OCI-LY7 (cell line): ENCODE measurements at regions not wholly inside any gene's neighbourhood (a gene's known extent, or its start where the extent isn't known, plus 50 kb on each side); places are given as distances from the start of the nearest gene placed in this dataset.

Experiments
- BruUV-seq: library from RNA; stranded (reverse); fragments of 400-500 nt; replicated peaks from 2 replicates; lab custom pipeline; 2021; lab: Mats Ljungman, UMichigan
- CTCF ChIA-PET: fragments of 300-600 bp; sonication (Branson Sonifier 250); formaldehyde crosslinking; loops from one replicate; lab custom pipeline; 2022; ENCODE audit warnings: antibody characterized with exemption; ENCODE audit not compliant: unreplicated experiment; lab: Charles Lee
- POLR2A ChIA-PET: fragments of 300-600 bp; sonication (Branson Sonifier 250); formaldehyde crosslinking; loops from one replicate; lab custom pipeline; 2022; ENCODE audit warnings: antibody characterized with exemption; lab: Charles Lee
- DNase-seq: peaks from one replicate; pipeline ENCODE4 v3.0.0-alpha.2; 2015; ENCODE audit warnings: low spot score
- H2AFZ ChIP-seq: fragments of 200-600 bp; sonication (generic), shearing (Covaris generic); 2 replicates; pipeline ENCODE4 v1.6.1; 2014; ENCODE audit warnings: mild to moderate bottlenecking, antibody characterized with exemption, low read length, moderate library complexity
- H3K27ac ChIP-seq: fragments of 200-600 bp; sonication (generic); 2 replicates; pipeline ENCODE4 v1.5.1; 2014; ENCODE audit warnings: mixed run types, low read depth, mild to moderate bottlenecking, moderate library complexity, low read length, inconsistent platforms; ENCODE audit not compliant: poor library complexity, severe bottlenecking
- H3K36me3 ChIP-seq: fragments of 200-600 bp; sonication (generic); 2 replicates; pipeline ENCODE4 v1.6.1; 2014; ENCODE audit warnings: mild to moderate bottlenecking, antibody characterized with exemption, low read length, moderate library complexity, mixed read lengths; ENCODE audit not compliant: insufficient read depth
- H3K4me1 ChIP-seq: fragments of 200-600 bp; sonication (generic); 2 replicates; pipeline ENCODE4 v1.5.1; 2014; ENCODE audit warnings: mild to moderate bottlenecking, low read length; ENCODE audit not compliant: insufficient read depth, poor library complexity, severe bottlenecking
- H3K4me2 ChIP-seq: fragments of 200-600 bp; sonication (generic); 2 replicates; pipeline ENCODE4 v1.6.1; 2014; ENCODE audit warnings: mild to moderate bottlenecking, low read length
- H3K4me3 ChIP-seq: fragments of 200-600 bp; sonication (generic); 2 replicates; pipeline ENCODE4 v1.5.1; 2014; ENCODE audit warnings: mild to moderate bottlenecking, low read depth, low read length; ENCODE audit not compliant: poor library complexity, severe bottlenecking
- H3K79me2 ChIP-seq: fragments of 200-600 bp; sonication (generic); 2 replicates; pipeline ENCODE4 v1.6.1; 2016; ENCODE audit warnings: low read depth, mild to moderate bottlenecking, low read length, moderate library complexity, mixed read lengths; ENCODE audit not compliant: insufficient read depth
- H3K9me2 ChIP-seq: fragments of 200-600 bp; sonication (generic); 2 replicates; pipeline ENCODE4 v1.6.1; 2016; ENCODE audit warnings: mild to moderate bottlenecking, low read length, mixed read lengths; ENCODE audit not compliant: insufficient read depth
- H3K9me3 ChIP-seq: fragments of 200-600 bp; sonication (generic); 2 replicates; pipeline ENCODE4 v1.6.1; 2014; ENCODE audit warnings: mild to moderate bottlenecking, mixed run types, low read length, mixed read lengths
- H4K20me1 ChIP-seq: fragments of 200-600 bp; sonication (generic); 2 replicates; pipeline ENCODE4 v1.6.1; 2014; ENCODE audit warnings: mild to moderate bottlenecking, antibody characterized with exemption, low read length, moderate library complexity, mixed read lengths; ENCODE audit not compliant: insufficient read depth
- EZH2phosphoT487 ChIP-seq: fragments of 200-600 bp; sonication (generic); IDR thresholded peaks from 2 replicates; pipeline ENCODE4 v1.6.1; 2018; ENCODE audit warnings: low read depth, borderline replicate concordance, mild to moderate bottlenecking, mixed run types, antibody characterized with exemption, low read length, moderate library complexity, mixed read lengths
- intact Hi-C: fragments of 100-400 bp; cut with micrococcal nuclease; formaldehyde crosslinking; loops from one replicate; pipeline ENCODE4 v1.10.0; 2022; ENCODE audit not compliant: unreplicated experiment
- TF ChIP-seq, protein P1 (sequence below): fragments of 200-600 bp; sonication (generic); conservative IDR thresholded peaks from 2 replicates; pipeline ENCODE4 v1.5.1; 2014; ENCODE audit warnings: mild to moderate bottlenecking, antibody characterized with exemption, low read length, moderate library complexity, mixed read lengths

DNA sequence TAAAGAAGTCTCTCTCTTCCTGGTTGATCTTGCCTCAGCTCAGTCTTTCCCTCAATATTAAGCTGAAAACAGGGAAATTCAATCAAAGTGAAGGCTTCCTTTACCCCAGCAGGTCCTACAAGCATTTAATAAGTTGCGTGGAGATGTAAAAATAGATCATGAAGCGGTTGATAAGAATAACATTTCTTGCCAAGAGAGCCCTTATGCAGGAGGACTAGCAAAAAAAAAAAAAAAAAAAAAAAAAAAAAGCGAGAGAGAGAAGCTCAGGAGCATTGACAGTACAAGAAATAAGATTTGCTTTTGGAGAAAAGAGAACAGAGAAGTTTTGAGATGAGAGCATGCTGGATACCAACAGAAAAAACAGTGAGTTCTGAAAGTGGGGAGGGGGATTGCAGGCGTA is 112.2 kb upstream of the CLMP start:
- no peak for DNase-seq
- H3K4me3 ChIP-seq = no peak overlapping the region
- POLR2A ChIA-PET = interaction anchor here (0.6 to 1.4 kb wide), 5 partner anchors 9 to 60 kb away, joined by 3 to 4 read pairs (median 3); no protein-coding TSS in a partner anchor
- peaks cover 58% of the 10 kb centered on the region for H3K4me1 ChIP-seq
- no TSS peak for BruUV-seq
- TF ChIP-seq EZH2phosphoT487 = no peak
- TF ChIP-seq, protein P1, sequence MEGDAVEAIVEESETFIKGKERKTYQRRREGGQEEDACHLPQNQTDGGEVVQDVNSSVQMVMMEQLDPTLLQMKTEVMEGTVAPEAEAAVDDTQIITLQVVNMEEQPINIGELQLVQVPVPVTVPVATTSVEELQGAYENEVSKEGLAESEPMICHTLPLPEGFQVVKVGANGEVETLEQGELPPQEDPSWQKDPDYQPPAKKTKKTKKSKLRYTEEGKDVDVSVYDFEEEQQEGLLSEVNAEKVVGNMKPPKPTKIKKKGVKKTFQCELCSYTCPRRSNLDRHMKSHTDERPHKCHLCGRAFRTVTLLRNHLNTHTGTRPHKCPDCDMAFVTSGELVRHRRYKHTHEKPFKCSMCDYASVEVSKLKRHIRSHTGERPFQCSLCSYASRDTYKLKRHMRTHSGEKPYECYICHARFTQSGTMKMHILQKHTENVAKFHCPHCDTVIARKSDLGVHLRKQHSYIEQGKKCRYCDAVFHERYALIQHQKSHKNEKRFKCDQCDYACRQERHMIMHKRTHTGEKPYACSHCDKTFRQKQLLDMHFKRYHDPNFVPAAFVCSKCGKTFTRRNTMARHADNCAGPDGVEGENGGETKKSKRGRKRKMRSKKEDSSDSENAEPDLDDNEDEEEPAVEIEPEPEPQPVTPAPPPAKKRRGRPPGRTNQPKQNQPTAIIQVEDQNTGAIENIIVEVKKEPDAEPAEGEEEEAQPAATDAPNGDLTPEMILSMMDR = no peak
- intact Hi-C loops = no loop called here
- H3K36me3 ChIP-seq = no peaks in the 10 kb centered on the region
- no peaks in the 10 kb centered on the region for H3K79me2 ChIP-seq
- H3K9me2 ChIP-seq = no peaks in the 10 kb centered on the region
- H3K9me3 ChIP-seq = no peaks in the 10 kb centered on the region
- peak overlapping the region; percentile 56; the same call in 1 of the 2 replicates for H2AFZ ChIP-seq
- H3K4me2 ChIP-seq = peak overlapping the region; percentile 34; the same call in 1 of the 2 replicates
- H4K20me1 ChIP-seq = no peaks in the 10 kb centered on the region
- CTCF ChIA-PET = no interaction called here
- H3K27ac ChIP-seq = no peak overlapping the region

DNA sequence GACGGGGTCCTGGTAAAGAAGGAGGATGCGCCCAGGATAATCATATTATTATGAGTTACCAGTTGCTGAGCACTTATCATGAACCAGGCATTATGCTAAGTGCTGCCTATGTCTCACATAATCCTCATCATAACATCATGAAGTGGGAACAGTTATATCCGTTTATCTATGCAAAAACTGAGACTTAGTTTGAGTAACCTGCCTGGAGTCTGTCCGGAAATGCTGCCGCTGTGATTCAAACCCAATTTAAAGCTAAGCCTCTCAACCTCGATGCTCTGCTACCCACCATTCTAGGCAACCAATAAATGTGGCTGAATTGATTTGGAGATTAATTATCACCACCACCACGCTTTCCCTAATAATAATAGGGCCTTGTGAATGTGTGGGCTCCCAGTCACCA is 111.5 kb upstream of the CLMP start:
- Histone ChIP-seq H4K20me1 (no peaks in the 10 kb centered on the region), H3K4me2 (no peak overlapping the region), H3K9me3 (peaks cover under 1% of the 10 kb centered on the region; the same call in 1 of the 2 replicates), H2AFZ (peak overlapping the region; percentile 56; the same call in 1 of the 2 replicates), H3K36me3 (no peaks in the 10 kb centered on the region), H3K79me2 (no peaks in the 10 kb centered on the region), H3K4me1 (peaks cover 65% of the 10 kb centered on the region), H3K9me2 (no peaks in the 10 kb centered on the region), H3K27ac (no peak overlapping the region), H3K4me3 (no peak overlapping the region)
- BruUV-seq = no TSS peak
- ChIA-PET CTCF (no interaction called here), POLR2A (interaction anchor here (1.2 to 1.4 kb wide), 2 partner anchors 10 to 43 kb away, joined by 3 to 4 read pairs; no protein-coding TSS in a partner anchor)
- intact Hi-C loops = no loop called here
- no peak for DNase-seq
- TF ChIP-seq, protein P1 = no peak

DNA sequence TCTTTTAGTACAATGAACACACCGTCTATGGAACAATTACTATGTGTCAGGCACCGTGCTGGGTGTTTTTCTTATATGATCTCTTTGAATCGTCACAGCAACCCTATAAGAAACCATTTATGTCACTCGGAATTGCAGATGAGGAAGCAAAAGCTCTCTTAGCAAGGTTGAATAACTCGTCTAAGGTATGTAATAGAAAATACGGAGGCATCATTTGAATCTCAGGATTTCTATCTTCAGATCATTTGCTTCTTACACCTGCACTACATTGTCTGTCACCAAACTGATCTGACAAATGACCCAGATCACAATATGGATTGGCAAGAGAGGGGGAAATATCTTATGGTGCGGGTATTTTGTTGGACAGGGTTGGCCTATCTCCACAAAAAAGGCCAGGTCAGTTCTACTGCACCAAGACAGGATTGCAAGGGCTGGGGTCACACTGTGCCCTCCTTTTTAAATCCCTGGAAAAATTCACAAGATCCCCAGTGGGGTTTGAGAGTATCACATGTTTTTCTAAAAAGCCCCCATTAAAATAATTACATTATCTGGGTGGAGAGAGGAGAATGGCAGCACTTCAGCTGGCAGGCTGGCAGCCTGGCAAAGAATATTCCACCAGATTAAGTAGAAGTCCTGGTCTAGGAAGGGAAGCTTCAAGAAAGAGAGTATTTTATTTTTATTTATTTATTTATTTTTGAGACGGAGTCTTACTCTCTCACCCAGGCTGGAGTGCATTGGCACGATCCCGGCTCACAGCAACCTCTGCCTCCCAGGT is 110.7 kb upstream of the CLMP start:
- no peaks in the 10 kb centered on the region for H3K79me2 ChIP-seq
- no peaks in the 10 kb centered on the region for H3K9me2 ChIP-seq
- H4K20me1 ChIP-seq = no peaks in the 10 kb centered on the region
- peak overlapping the region; percentile 95 for H3K27ac ChIP-seq
- no TSS peak for BruUV-seq
- ChIA-PET CTCF (interaction anchor here (1.4 kb wide), 1 partner anchor 44 kb away, joined by 3 read pairs; no protein-coding TSS in a partner anchor), POLR2A (no interaction called here)
- H3K4me2 ChIP-seq = peak overlapping the region; percentile 69
- H2AFZ ChIP-seq = peak overlapping the region; percentile 79; the same call in 1 of the 2 replicates
- no peak for DNase-seq
- H3K36me3 ChIP-seq = no peaks in the 10 kb centered on the region
- H3K9me3 ChIP-seq = peaks cover 7% of the 10 kb centered on the region; the same call in 1 of the 2 replicates
- TF ChIP-seq EZH2phosphoT487 = no peak
- TF ChIP-seq, protein P1 = no peak
- intact Hi-C loops = no loop called here
- peaks cover 72% of the 10 kb centered on the region for H3K4me1 ChIP-seq
- H3K4me3 ChIP-seq = no peak overlapping the region
